ENCODE measurements at regions not wholly inside any gene's neighbourhood (a gene's known extent, or its start where the extent isn't known, plus 50 kb on each side); places are given as distances from the start of the nearest gene placed in this dataset.

GRCh38 chr2:156784020-156784701 lies 348.0 kb downstream of the GPD2 start:
- no peak for DNase-seq

- no peak for DNase-seq
Observed at GRCh38 chr2:156787517-156787916, 351.3 kb downstream of the GPD2 start.

DNA sequence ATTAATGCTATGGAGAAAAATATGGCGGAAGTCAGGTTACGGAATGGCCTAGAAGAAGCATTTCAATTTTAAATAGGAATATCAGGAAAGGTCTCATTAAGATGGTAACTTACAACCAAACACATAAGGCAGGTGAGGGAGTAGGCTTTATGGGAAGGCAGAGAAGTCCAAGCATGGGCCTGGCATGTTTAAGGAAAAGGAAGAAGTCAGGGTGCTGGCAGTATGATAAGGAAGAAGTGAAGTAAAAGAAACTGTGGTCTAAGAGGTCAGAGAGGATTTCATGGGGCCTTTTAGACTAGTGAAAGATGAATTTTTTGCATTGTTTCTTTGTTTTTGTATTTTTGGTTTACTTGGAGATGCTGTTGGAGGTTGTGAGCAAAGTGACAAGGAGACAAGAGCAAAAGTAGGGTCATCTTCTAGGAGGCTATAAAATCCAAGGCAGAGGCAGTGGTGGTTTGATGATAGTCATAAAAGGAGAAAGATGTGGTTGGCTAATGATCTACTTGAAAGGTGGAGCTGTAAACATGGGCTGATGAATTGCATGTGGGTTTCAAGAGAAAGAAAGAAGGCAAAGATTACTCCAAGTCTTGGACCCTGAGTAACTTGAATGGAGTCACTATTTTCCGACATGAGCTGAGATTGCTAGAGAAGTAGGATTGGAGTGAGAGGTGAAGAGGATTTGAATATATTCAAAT lies 354.3 kb downstream of the GPD2 start:
- DNase-seq, result no peak

- DNase-seq, result no peak
Observed at GRCh38 chr2:156792242-156792840, 356.2 kb downstream of the GPD2 start.

- no peak for DNase-seq
Observed at GRCh38 chr2:156797832-156798231, 361.7 kb downstream of the GPD2 start.

- no peak for DNase-seq
Observed at GRCh38 chr2:156800065-156800653, 364.0 kb downstream of the GPD2 start.

GRCh38 chr2:156800781-156801361 lies 364.7 kb downstream of the GPD2 start:
- no peak for DNase-seq

GRCh38 chr2:156803243-156803642 lies 367.1 kb downstream of the GPD2 start:
- no peak for DNase-seq

GRCh38 chr2:156803967-156804366 lies 367.8 kb downstream of the GPD2 start:
- DNase-seq, result no peak

DNA sequence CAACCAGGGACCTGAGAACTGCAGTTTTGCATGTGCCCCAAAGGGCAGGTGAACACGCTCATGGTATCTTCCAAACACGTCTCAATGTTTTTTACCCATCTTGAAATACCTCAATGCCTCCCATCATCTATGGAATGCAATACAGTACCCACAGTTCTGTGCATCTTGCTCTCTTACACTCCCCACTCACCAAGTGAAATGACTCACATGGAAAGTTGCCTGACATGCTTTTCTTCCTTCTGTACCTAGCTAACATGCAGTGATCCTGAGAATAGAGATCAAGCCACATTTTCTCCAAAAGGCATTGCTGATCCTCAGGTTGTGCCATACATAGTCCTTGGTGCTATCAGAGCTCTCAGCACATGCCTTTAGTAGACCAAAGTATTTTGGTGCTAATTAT lies 373.9 kb downstream of the GPD2 start:
- DNase-seq, result no peak

- no peak for DNase-seq
Observed at GRCh38 chr2:156812496-156812895, 376.3 kb downstream of the GPD2 start.

GRCh38 chr2:156817430-156817829 lies 381.3 kb downstream of the GPD2 start:
- DNase-seq, result no peak

DNA sequence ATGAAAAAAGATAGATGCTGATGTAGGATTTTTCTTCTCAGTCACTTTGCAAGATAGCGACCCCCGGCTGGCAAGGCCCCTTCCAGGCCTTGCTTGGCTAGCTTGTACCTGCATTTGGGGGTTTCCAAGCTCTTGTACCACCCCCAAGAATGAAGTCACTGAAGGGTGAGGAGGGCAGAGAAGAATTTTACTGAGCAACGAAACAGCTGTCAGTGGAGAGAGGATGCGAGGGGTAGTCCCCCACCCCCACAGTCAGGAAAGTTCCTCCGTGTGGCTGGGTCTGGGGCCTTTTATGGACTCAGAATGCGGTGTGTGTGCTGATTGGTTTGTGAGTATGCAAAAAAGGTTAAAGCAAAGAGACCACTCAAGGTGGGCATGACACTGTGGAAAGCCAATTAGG lies 382.0 kb downstream of the GPD2 start:
- DNase-seq, result no peak

DNA sequence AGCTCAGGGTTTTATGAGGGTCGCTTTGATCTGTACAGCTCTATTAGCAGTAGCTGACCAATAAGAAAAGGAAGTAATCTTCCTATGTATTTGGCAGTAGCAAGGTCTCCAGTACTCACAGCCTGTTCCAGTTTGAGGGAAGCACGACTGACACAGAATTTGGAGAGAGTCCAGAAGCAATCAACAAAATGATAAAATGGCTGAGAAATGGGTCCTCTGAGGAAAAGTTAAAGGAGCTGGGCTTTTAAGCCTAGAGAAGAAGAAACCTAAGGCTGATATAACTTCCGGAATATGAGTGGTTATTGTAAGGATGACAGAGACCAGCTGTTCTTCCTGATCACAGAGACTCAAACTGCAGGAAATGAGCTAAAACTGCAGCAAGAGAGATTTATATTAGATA lies 382.8 kb downstream of the GPD2 start:
- DNase-seq, result no peak

DNA sequence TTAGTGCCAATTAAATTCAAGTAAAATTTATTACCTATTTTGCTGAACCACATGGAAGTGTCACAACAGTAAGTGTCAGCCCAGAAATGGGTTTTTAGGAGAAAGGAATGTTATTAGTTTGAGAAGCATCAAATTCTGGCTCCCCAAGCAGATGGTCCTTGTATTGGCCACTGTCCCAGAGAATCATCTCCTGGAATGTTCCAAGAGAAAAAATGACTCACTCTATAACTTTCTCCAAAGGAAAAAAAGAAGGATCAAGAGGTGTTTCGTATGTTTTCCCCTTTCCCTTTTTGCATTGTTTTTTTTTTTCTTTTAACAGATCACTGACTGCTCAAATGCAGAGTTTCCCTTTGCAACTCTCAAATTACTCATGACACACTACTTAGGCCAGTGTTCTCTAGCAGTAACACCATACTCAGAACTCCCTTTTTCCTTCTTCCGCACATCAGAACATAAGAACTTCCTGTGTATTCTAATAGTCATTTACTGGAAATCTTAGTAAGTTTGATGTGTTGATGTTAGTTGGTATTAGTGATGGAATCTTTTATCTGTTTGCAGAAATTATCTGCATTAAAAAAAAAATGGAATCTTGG lies 390.3 kb downstream of the GPD2 start:
- no peak for DNase-seq

- DNase-seq, result no peak
Observed at GRCh38 chr2:156834431-156834830, 398.3 kb downstream of the GPD2 start.

- DNase-seq, result no peak
Observed at GRCh38 chr2:156837635-156838370, 401.6 kb downstream of the GPD2 start.

DNA sequence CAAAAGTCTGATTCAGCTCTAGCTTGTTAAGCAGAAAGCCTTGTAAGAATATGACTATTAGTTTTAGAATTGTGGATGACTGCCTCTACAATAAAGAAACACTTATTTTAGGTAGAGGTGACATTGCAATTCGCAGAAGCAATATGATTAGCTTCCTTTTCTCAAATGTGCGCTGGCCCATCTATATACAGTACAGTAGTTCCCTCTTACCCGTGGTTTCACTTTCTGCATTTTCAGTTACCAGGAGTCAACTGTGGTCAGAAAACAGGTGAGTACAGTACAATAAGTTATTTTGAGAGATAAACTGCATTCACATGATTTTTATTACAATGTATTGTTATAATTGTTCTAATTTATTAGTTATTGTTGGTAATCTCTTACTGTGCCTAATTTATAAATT lies 405.1 kb downstream of the GPD2 start:
- DNase-seq, result no peak

GRCh38 chr2:156845806-156846558 lies 409.8 kb downstream of the GPD2 start:
- DNase-seq, result no peak

GRCh38 chr2:156852210-156852609 lies 405.3 kb upstream of the GALNT5 start:
- DNase-seq, result no peak

DNA sequence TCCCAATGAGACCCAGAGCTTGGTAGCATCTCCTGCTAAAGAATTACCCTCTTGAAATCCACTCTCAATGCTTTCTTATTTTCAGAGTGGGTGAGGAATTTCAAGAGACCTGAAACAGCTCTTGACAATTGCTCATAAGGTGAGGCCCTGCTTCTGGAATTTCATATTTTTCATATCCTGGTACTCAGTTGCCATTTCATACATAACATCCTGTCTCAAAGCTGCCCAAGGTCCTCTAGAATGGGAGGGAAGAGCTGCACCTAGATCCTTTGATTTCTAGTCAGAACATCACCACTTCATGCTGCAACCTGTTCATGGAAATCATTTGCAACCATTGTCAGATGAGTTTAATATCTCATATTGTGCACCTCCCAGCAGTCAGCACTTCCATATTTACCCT lies 404.8 kb upstream of the GALNT5 start:
- no peak for DNase-seq

DNA sequence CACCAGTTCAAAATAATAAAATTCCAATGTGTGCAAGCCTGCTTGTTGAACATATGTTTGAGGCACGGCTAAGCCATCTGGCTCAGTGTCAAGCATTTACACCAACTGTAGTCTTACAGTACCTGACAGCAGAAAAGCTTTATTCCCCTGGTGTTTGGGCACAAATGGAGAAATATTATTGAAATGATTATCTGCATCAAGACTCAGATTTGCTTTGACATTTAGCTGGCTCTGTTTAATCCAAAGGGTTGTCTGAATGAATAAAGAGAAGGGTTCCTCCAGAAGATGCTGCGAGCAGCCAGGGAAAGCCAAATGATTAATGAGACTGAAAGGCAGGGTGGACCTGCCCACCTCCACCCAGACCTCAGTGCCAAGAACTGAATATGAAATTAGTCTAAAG lies 393.2 kb upstream of the GALNT5 start:
- no peak for DNase-seq

Measured in CD4-positive, alpha-beta T cell treated with Interleukin-10 for 1 hour (primary cell).